ENCODE measurements at regions not wholly inside any gene's neighbourhood (a gene's known extent, or its start where the extent isn't known, plus 50 kb on each side); places are given as distances from the start of the nearest gene placed in this dataset.

GRCh38 chr10:118458957-118459641 is 117.0 kb upstream of the FAM204A start:
- Histone ChIP-seq H3K4me3 (no peak overlapping the region), H3K27ac (no peak overlapping the region)
- no peak for DNase-seq (ENCODE audit: low spot score)
- no peak for TF ChIP-seq CTCF (IDR thresholded peaks at IDR 0.05)

- Histone ChIP-seq H3K27ac (no peak overlapping the region), H3K4me3 (no peak overlapping the region)
- no peak for TF ChIP-seq CTCF (IDR thresholded peaks at IDR 0.05)
- DNase-seq (ENCODE audit: low spot score), result no peak
These were observed 115.8 kb upstream of the FAM204A start for GRCh38 chr10:118457824-118458428.

- H3K4me3 ChIP-seq, result no peak overlapping the region
- DNase-seq (ENCODE audit: low spot score), result no peak
- TF ChIP-seq CTCF (IDR thresholded peaks at IDR 0.05), result no peak
- H3K27ac ChIP-seq, result no peak overlapping the region
These were observed 113.1 kb upstream of the FAM204A start for GRCh38 chr10:118455181-118455695.

GRCh38 chr10:118454211-118454610 is 112.1 kb upstream of the FAM204A start:
- no peak overlapping the region for H3K4me3 ChIP-seq
- TF ChIP-seq CTCF (IDR thresholded peaks at IDR 0.05), result no peak
- DNase-seq (ENCODE audit: low spot score), result no peak
- H3K27ac ChIP-seq, result no peak overlapping the region

- no peak overlapping the region for H3K4me3 ChIP-seq
- no peak overlapping the region for H3K27ac ChIP-seq
- no peak for TF ChIP-seq CTCF (IDR thresholded peaks at IDR 0.05)
- no peak for DNase-seq (ENCODE audit: low spot score)
These were observed 110.0 kb upstream of the FAM204A start for GRCh38 chr10:118452098-118452497.

GRCh38 chr10:118449521-118449920 is 107.4 kb upstream of the FAM204A start:
- TF ChIP-seq CTCF (IDR thresholded peaks at IDR 0.05), result no peak
- H3K4me3 ChIP-seq, result no peak overlapping the region
- H3K27ac ChIP-seq, result no peak overlapping the region
- DNase-seq (ENCODE audit: low spot score), result no peak

GRCh38 chr10:118448744-118449143 is 106.6 kb upstream of the FAM204A start:
- no peak overlapping the region for H3K27ac ChIP-seq
- no peak overlapping the region for H3K4me3 ChIP-seq
- no peak for DNase-seq (ENCODE audit: low spot score)
- TF ChIP-seq CTCF (IDR thresholded peaks at IDR 0.05), result no peak

All from coronary artery (tissue), 2 donors.